Heart right ventricle (tissue), 16 donors: ENCODE measurements at regions not wholly inside any gene's neighbourhood (a gene's known extent, or its start where the extent isn't known, plus 50 kb on each side); places are given as distances from the start of the nearest gene placed in this dataset.

Source experiments
- ATAC-seq, 8 donors: fragments of 200-7000 bp; cut with Tn5 transposase; one replicate each; pipeline ENCODE4 v1.9.1; 2020; ENCODE audit warnings: mild to moderate bottlenecking in 8 of 8, moderate library complexity in 8 of 8, moderate number of reproducible peaks in 1 of 8
- DNase-seq, 2 donors: peaks; one replicate each; pipeline ENCODE4 v3.0.0-alpha.2; 2020
- H3K27ac ChIP-seq, 10 donors: fragments of 200-600 bp; sonication (generic) in 2 of 10; one replicate each; pipeline versions ENCODE4 v1.5.0 to v1.8.0; 2020 to 2022; ENCODE audit warnings: mild to moderate bottlenecking in 3 of 10
- H3K27me3 ChIP-seq, 7 donors: fragments of 200-600 bp; one replicate each; pipeline ENCODE4 v1.8.0; 2021 to 2022; ENCODE audit warnings: mild to moderate bottlenecking in 2 of 7
- H3K36me3 ChIP-seq, 9 donors: fragments of 200-600 bp; sonication (generic) in 1 of 9; one replicate each; pipeline versions ENCODE4 v1.5.0 to v1.8.0; 2020 to 2022; ENCODE audit warnings: mild to moderate bottlenecking in 2 of 9
- H3K4me1 ChIP-seq, 9 donors: fragments of 200-600 bp; sonication (generic) in 1 of 9; one replicate each; pipeline versions ENCODE4 v1.5.0 to v1.8.0; 2020 to 2022; ENCODE audit warnings: mild to moderate bottlenecking in 4 of 9
- H3K4me3 ChIP-seq, 10 donors: fragments of 200-600 bp; sonication (generic) in 2 of 10; one replicate each; pipeline versions ENCODE4 v1.5.0 to v1.8.0; 2020 to 2022; ENCODE audit warnings: mild to moderate bottlenecking in 7 of 10, moderate library complexity in 2 of 10
- H3K9me3 ChIP-seq, 11 donors: fragments of 200-600 bp in 10 of 11; sonication (generic) in 2 of 11; one replicate each; pipeline versions ENCODE4 v1.5.0 to v1.8.0; 2013 to 2022; ENCODE audit warnings: mild to moderate bottlenecking in 2 of 11, control low read depth in 1 of 11, moderate library complexity in 1 of 11
- WGBS, 2 donors: extraction: QIAGEN DNeasy Blood & Tissue Kit; methylation state at CpG; one replicate each; pipeline ENCODE4 v1.1.7; 2013; ENCODE audit warnings: inconsistent platforms in 1 of 2; 5-methylcytosine and 5-hydroxymethylcytosine counted together
- intact Hi-C, 10 donors: fragments of 100-400 bp; cut with DNase I; formaldehyde crosslinking; loops; one replicate each; pipeline versions ENCODE4 v1.11.1 to v1.14.2; 2022
- TF ChIP-seq, protein P1 (sequence below), 9 donors: fragments of 200-600 bp; sonication (generic) in 2 of 9; IDR thresholded peaks; one replicate each; pipeline versions ENCODE4 v1.5.0 to v1.8.0; 2021 to 2022; ENCODE audit warnings: antibody characterized with exemption in 9 of 9, mild to moderate bottlenecking in 5 of 9, moderate library complexity in 1 of 9
- donor health status: Arrhythmogenic right ventricular cardiomyopathy.
- donor health status: ischemic (EF 13 %, LVEDD 7.1; RV severe dilation, severe dysfunction).
- donor health status: healthy with polysubstance abuse.
- donor health status: DM: no; HTN: yes; CAD: no.
- donor health status: DM: no; HTN: no; CAD: no.
- donor health status: ischemic (EF 25% LVEDD 6.9; RV normal size, moderate dysfunction).
- donor health status: ischemic (EF 25% LVEDD 5.7; RV mildly dilated, moderate dysfunction).
- donor health status: healthy.
- donor health status: DM: yes; HTN: yes; CAD: no.
- donor health status: Ischemic cardiomyopathy.
- donor health status: ischemic (EF 35%, LVEDD 5.7; RV mildly dilated, moderate dysfunction).
- donor health status: nonischemic (EF 11% LVEDD 7.7; RV severe dilation, severe dysfunction).
- donor health status: DM: yes; HTN: yes; CAD: no.
- donor health status: PGD.
- donor health status: ischemic (EF 29% LVEDD 5.4; RV normal size, mild dysfunction).
- donor health status: nonischemic (EF 23%, LVEDD 6.1; RV moderate dilation, normal function).

- Histone ChIP-seq H3K9me3 (no peaks in the 10 kb centered on the region), H3K4me3 (no peak overlapping the region), H3K27me3 (no peaks in the 10 kb centered on the region), H3K36me3 (no peaks in the 10 kb centered on the region), H3K27ac (no peak overlapping the region), H3K4me1 (no peaks in the 10 kb centered on the region)
- TF ChIP-seq, protein P1, sequence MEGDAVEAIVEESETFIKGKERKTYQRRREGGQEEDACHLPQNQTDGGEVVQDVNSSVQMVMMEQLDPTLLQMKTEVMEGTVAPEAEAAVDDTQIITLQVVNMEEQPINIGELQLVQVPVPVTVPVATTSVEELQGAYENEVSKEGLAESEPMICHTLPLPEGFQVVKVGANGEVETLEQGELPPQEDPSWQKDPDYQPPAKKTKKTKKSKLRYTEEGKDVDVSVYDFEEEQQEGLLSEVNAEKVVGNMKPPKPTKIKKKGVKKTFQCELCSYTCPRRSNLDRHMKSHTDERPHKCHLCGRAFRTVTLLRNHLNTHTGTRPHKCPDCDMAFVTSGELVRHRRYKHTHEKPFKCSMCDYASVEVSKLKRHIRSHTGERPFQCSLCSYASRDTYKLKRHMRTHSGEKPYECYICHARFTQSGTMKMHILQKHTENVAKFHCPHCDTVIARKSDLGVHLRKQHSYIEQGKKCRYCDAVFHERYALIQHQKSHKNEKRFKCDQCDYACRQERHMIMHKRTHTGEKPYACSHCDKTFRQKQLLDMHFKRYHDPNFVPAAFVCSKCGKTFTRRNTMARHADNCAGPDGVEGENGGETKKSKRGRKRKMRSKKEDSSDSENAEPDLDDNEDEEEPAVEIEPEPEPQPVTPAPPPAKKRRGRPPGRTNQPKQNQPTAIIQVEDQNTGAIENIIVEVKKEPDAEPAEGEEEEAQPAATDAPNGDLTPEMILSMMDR (IDR thresholded peaks at IDR 0.05): no peak
- intact Hi-C loops: no loop called here
- DNase-seq (no peak), ATAC-seq (no peak)
Measured at GRCh38 chr10:64537112-64537511, 1015.9 kb downstream of the REEP3 start.

DNA sequence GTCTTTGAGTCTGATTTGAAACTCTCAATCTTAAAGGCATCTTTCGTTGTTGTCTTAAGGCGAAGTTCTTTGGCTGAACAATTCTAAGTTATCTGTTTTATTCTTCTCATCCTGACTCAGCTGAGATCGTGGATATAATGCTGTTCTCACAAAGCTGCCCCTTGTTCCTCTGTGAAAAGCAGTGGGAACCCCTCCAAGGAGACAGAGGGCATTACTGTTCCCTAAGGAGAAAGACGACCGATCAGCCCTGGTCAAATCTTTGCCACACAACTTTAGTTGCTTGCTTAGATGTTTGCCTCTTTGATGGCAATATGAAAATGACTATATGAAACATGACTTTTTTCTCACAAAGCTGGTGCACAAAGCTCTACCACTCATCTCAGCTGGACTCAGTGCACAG, 1016.7 kb downstream of the REEP3 start:
- Histone ChIP-seq H3K9me3 (no peaks in the 10 kb centered on the region), H3K27me3 (no peaks in the 10 kb centered on the region), H3K4me1 (no peaks in the 10 kb centered on the region), H3K36me3 (no peaks in the 10 kb centered on the region), H3K4me3 (no peak overlapping the region), H3K27ac (no peak overlapping the region)
- DNase-seq (no peak), ATAC-seq (no peak)
- WGBS, 2 donors: 76 to 79% methylated on average over 5 of the region's 5 CpGs
- TF ChIP-seq, protein P1 (IDR thresholded peaks at IDR 0.05): no peak
- intact Hi-C loops: no loop called here

DNA sequence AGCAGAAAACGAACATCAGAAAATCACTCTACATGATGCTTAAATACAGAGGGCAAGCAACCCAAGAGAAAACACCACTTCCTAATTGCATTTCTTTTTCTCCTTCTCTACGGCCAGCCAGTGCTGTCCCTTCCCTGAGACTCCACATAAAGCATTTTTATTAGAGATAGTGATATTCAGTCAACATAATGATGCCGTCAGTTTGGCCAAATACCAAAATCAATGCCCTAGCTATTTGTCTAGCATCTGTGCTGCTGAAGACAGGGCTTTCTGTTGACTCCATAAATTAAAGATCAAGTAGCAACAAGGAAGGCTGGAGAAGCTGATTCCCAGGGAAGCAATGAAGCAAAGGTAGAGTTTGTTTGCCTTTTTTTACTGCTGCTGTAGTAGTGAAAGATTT, 1024.9 kb downstream of the REEP3 start:
- no peak overlapping the region for H3K4me3 ChIP-seq
- TF ChIP-seq, protein P1 (IDR thresholded peaks at IDR 0.05): no peak
- 68 to 73% methylated on average over 3 of the region's 3 CpGs for WGBS, 2 donors
- H3K27me3 ChIP-seq: no peaks in the 10 kb centered on the region
- DNase-seq (no peak), ATAC-seq (no peak)
- no peaks in the 10 kb centered on the region for H3K36me3 ChIP-seq
- no peak overlapping the region for H3K27ac ChIP-seq
- H3K4me1 ChIP-seq: no peaks in the 10 kb centered on the region
- no peaks in the 10 kb centered on the region for H3K9me3 ChIP-seq
- intact Hi-C loops: no loop called here

- WGBS, 2 donors: 86 to 91% methylated on average over 3 of the region's 3 CpGs
- TF ChIP-seq, protein P1 (IDR thresholded peaks at IDR 0.05): no peak
- intact Hi-C loops: no loop called here
- Histone ChIP-seq H3K4me1 (no peaks in the 10 kb centered on the region), H3K9me3 (no peaks in the 10 kb centered on the region), H3K36me3 (no peaks in the 10 kb centered on the region), H3K4me3 (no peak overlapping the region), H3K27me3 (no peaks in the 10 kb centered on the region), H3K27ac (no peak overlapping the region)
- ATAC-seq: no peak
- no peak for DNase-seq
Measured at GRCh38 chr10:64547168-64547567, 1026.0 kb downstream of the REEP3 start.

DNA sequence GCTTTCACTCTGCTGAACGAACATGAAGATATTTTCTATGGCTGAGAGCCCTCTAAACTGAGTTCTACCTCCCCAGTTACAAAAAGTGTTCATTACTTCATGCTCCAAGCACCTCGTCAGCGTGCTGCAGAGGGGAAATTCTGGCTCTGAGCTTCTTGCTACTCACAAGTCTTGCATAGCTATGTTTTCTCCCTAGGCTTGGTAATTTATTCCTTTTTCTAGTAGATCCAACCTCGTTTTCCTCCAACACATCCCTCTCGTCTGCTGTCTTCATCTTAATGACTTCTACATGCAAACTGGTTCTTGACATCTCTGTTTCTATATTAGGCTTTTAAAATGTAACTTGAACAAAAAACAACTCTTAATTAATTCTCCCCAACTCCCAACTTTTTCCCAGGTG, 1034.5 kb downstream of the REEP3 start:
- ATAC-seq: no peak
- Histone ChIP-seq H3K9me3 (no peaks in the 10 kb centered on the region), H3K27me3 (no peaks in the 10 kb centered on the region), H3K36me3 (no peaks in the 10 kb centered on the region), H3K4me3 (no peak overlapping the region), H3K27ac (no peak overlapping the region), H3K4me1 (no peaks in the 10 kb centered on the region)
- TF ChIP-seq, protein P1 (IDR thresholded peaks at IDR 0.05): no peak
- WGBS, 2 donors: 69 to 70% methylated on average over 5 of the region's 5 CpGs
- intact Hi-C loops: no loop called here
- no peak for DNase-seq
